Stimulated activated naive CD8-positive, alpha-beta T cell treated with anti-CD3 and anti-CD28 coated beads, Interleukin-15, Interleukin-2, amounts not matched to agents 100 ng/mL and 50 ng/mL, for 24 hours (primary cell): ENCODE measurements at regions not wholly inside any gene's neighbourhood (a gene's known extent, or its start where the extent isn't known, plus 50 kb on each side); places are given as distances from the start of the nearest gene placed in this dataset.

ENCODE experiments used
- H3K27ac Mint-ChIP-seq: one replicate; pipeline ENCODE4 v1.8.0; 2021; ENCODE audit warnings: mild to moderate bottlenecking, mixed read lengths
- H3K27me3 Mint-ChIP-seq: one replicate; pipeline ENCODE4 v1.8.0; 2021; ENCODE audit warnings: mixed read lengths
- H3K36me3 Mint-ChIP-seq: one replicate; pipeline ENCODE4 v1.8.0; 2021; ENCODE audit warnings: low read depth, mixed read lengths
- H3K4me1 Mint-ChIP-seq: one replicate; pipeline ENCODE4 v1.8.0; 2021; ENCODE audit warnings: low read depth, mixed read lengths
- H3K4me3 Mint-ChIP-seq: one replicate; pipeline ENCODE4 v1.8.0; 2021; ENCODE audit warnings: mild to moderate bottlenecking, mixed read lengths
- H3K9me3 Mint-ChIP-seq: one replicate; pipeline ENCODE4 v1.8.0; 2021; ENCODE audit warnings: mixed read lengths

GRCh38 chr2:51420511-51420910, 388.6 kb upstream of the NRXN1 start:
- H3K27ac Mint-ChIP-seq, result no peak overlapping the region
- no peaks in the 10 kb centered on the region for H3K36me3 Mint-ChIP-seq
- H3K4me1 Mint-ChIP-seq, result no peaks in the 10 kb centered on the region
- H3K9me3 Mint-ChIP-seq, result peaks cover 14% of the 10 kb centered on the region
- H3K27me3 Mint-ChIP-seq, result no peaks in the 10 kb centered on the region
- no peak overlapping the region for H3K4me3 Mint-ChIP-seq

DNA sequence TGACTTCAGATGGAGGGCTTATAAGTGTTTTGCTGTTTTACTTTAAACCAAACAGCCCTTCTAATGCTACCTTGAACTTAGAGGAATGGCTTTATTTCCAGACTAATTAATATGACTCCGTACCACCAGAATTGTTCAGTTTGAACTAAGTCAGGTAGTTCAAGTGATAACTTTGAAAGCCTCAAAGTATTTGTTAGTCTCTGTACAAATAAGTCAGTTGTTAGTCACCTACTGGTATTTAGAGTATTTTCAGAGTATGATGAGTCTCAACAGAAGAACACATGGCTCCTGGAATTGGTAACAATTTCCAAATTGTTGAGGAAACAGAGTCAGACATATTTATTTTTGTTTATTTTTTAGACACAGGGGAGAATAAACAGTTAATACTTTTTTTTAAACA, 381.8 kb upstream of the NRXN1 start:
- Mint-ChIP-seq H3K9me3 (peaks cover 15% of the 10 kb centered on the region), H3K4me1 (no peaks in the 10 kb centered on the region), H3K27me3 (no peaks in the 10 kb centered on the region), H3K4me3 (no peak overlapping the region), H3K36me3 (no peaks in the 10 kb centered on the region), H3K27ac (no peak overlapping the region)

GRCh38 chr2:51410331-51410730, 378.4 kb upstream of the NRXN1 start:
- Mint-ChIP-seq H3K27me3 (no peaks in the 10 kb centered on the region), H3K9me3 (peaks cover 9% of the 10 kb centered on the region), H3K4me3 (no peak overlapping the region), H3K4me1 (no peaks in the 10 kb centered on the region), H3K36me3 (no peaks in the 10 kb centered on the region), H3K27ac (no peak overlapping the region)

- Mint-ChIP-seq H3K36me3 (no peaks in the 10 kb centered on the region), H3K27me3 (no peaks in the 10 kb centered on the region), H3K4me3 (no peak overlapping the region), H3K4me1 (no peaks in the 10 kb centered on the region), H3K9me3 (peaks cover 10% of the 10 kb centered on the region), H3K27ac (no peak overlapping the region)
Observed at GRCh38 chr2:51409920-51410319, 378.0 kb upstream of the NRXN1 start.

GRCh38 chr2:51404226-51404625, 372.3 kb upstream of the NRXN1 start:
- Mint-ChIP-seq H3K9me3 (peaks cover 16% of the 10 kb centered on the region), H3K27me3 (no peaks in the 10 kb centered on the region), H3K27ac (no peak overlapping the region), H3K4me3 (no peak overlapping the region), H3K4me1 (no peaks in the 10 kb centered on the region), H3K36me3 (no peaks in the 10 kb centered on the region)

DNA sequence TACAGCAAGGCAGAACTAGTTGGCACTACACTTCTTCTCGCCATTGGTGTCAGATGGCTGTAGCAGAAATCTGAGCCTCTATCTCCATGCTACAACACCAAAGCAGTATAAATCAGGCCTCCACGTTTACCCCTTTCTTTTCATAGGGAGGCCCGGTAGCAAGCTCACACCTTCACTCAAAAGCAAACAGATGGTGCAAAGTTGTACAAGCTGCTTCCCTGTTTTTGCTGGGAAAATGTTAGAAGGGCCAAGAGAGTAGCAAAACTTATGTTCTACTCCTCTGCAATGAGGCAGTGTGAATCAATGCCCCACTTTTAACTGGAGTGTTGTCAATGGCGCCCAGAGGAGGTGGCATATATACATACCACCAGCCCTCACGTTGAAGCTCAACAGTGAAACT, 369.6 kb upstream of the NRXN1 start:
- Mint-ChIP-seq H3K4me3 (no peak overlapping the region), H3K27ac (no peak overlapping the region), H3K9me3 (peaks cover 15% of the 10 kb centered on the region), H3K27me3 (no peaks in the 10 kb centered on the region), H3K36me3 (no peaks in the 10 kb centered on the region), H3K4me1 (no peaks in the 10 kb centered on the region)

- Mint-ChIP-seq H3K27me3 (no peaks in the 10 kb centered on the region), H3K4me1 (no peaks in the 10 kb centered on the region), H3K4me3 (no peak overlapping the region), H3K27ac (no peak overlapping the region), H3K9me3 (peaks cover 13% of the 10 kb centered on the region), H3K36me3 (no peaks in the 10 kb centered on the region)
Observed at GRCh38 chr2:51387235-51387634, 355.3 kb upstream of the NRXN1 start.

GRCh38 chr2:51379997-51380396, 348.1 kb upstream of the NRXN1 start:
- no peaks in the 10 kb centered on the region for H3K36me3 Mint-ChIP-seq
- H3K9me3 Mint-ChIP-seq, result peaks cover 13% of the 10 kb centered on the region
- H3K27me3 Mint-ChIP-seq, result no peaks in the 10 kb centered on the region
- no peak overlapping the region for H3K27ac Mint-ChIP-seq
- H3K4me1 Mint-ChIP-seq, result no peaks in the 10 kb centered on the region
- H3K4me3 Mint-ChIP-seq, result no peak overlapping the region

DNA sequence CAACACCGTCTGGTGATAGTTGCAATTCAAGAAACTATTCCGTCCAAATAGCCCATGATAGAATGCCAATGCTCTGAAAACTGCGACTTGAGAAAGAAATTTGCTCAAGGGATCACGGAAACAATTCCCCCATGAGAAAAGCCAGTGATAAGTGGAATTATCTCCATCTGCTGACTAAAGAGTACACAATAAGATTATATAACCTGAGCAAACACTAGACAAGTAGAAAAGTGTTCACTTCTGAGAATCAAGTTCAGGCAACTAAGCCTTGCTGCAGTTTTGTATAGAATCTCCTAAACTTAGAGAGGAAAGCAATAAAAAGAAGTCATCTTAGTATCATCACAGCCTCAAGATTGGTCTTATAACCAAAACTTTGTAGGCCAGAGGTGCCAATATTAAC, 336.3 kb upstream of the NRXN1 start:
- Mint-ChIP-seq H3K4me1 (no peaks in the 10 kb centered on the region), H3K4me3 (no peak overlapping the region), H3K27me3 (no peaks in the 10 kb centered on the region), H3K27ac (no peak overlapping the region), H3K36me3 (no peaks in the 10 kb centered on the region), H3K9me3 (peaks cover 11% of the 10 kb centered on the region)

DNA sequence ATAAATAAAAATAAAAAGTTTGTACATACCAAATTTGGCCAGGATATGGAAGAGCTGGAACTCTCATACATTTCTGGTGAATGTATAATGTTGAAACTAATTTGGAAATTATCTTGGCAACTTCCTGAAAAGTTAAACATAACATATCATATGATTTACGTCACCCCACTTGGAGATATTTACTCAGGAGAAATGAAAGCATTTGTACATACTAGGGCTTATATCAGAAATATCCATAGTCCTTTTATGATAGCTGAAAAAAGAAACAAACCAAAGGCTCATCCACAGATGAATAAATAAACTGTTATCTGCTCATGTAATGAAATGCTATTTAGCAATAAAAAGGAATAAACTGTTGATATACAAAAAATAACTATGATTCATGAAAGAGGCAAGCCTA, 318.2 kb upstream of the NRXN1 start:
- H3K27ac Mint-ChIP-seq, result no peak overlapping the region

GRCh38 chr2:51344886-51345285, 313.0 kb upstream of the NRXN1 start:
- Mint-ChIP-seq H3K4me3 (no peak overlapping the region), H3K36me3 (no peaks in the 10 kb centered on the region), H3K4me1 (no peaks in the 10 kb centered on the region), H3K27ac (no peak overlapping the region), H3K27me3 (no peaks in the 10 kb centered on the region), H3K9me3 (no peaks in the 10 kb centered on the region)

More for the DNA sequence above, 318.2 kb upstream of the NRXN1 start:
- Mint-ChIP-seq H3K36me3 (no peaks in the 10 kb centered on the region), H3K4me3 (no peak overlapping the region), H3K9me3 (peaks cover 7% of the 10 kb centered on the region), H3K4me1 (no peaks in the 10 kb centered on the region), H3K27me3 (no peaks in the 10 kb centered on the region)

- H3K9me3 Mint-ChIP-seq, result peaks cover 5% of the 10 kb centered on the region
- no peaks in the 10 kb centered on the region for H3K27me3 Mint-ChIP-seq
- H3K4me3 Mint-ChIP-seq, result no peak overlapping the region
- no peak overlapping the region for H3K27ac Mint-ChIP-seq
- no peaks in the 10 kb centered on the region for H3K4me1 Mint-ChIP-seq
- H3K36me3 Mint-ChIP-seq, result no peaks in the 10 kb centered on the region
Observed at GRCh38 chr2:51335087-51336058, 303.4 kb upstream of the NRXN1 start.

DNA sequence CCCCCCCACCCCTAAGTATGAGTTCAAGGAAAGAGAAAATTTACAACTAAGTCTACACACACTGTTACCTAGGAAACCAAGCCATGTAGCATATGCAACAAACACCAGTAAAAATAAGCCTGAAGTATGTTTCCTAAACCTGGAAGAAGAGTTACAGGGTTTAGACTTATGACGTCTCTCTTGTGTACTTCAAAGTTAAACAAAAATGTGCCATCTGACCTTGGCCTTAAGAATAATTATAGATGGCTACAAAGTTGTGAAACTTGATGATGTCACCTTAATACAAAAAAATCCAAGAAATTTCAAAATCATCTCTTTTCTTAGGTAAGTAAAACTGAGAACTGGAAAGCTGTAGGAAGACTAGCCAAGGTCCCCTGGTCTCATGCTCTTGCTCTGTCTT, 297.6 kb upstream of the NRXN1 start:
- H3K4me3 Mint-ChIP-seq, result no peak overlapping the region
- H3K9me3 Mint-ChIP-seq, result no peaks in the 10 kb centered on the region
- H3K4me1 Mint-ChIP-seq, result no peaks in the 10 kb centered on the region
- H3K27me3 Mint-ChIP-seq, result no peaks in the 10 kb centered on the region
- no peak overlapping the region for H3K27ac Mint-ChIP-seq
- no peaks in the 10 kb centered on the region for H3K36me3 Mint-ChIP-seq

DNA sequence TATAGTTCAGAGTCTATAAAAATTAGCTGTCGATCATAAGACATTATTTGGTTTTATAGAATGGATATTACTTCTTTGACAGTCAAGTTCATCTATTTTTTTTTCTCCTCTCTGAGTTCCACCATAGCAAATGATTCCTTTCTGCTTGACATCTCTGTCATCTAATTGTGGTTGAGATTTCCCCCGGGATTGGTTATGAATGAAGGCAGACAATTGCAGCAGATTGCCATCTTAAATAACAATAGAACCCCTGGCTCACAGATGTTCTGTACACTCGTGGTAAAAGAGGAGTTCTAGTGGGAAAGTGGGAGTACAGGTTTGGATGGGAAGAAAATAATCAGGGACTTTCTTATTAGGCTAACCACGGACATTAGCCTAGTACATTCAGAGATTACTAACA, 292.1 kb upstream of the NRXN1 start:
- H3K27me3 Mint-ChIP-seq, result no peaks in the 10 kb centered on the region
- H3K9me3 Mint-ChIP-seq, result peaks cover 5% of the 10 kb centered on the region
- no peaks in the 10 kb centered on the region for H3K4me1 Mint-ChIP-seq
- no peaks in the 10 kb centered on the region for H3K36me3 Mint-ChIP-seq
- H3K4me3 Mint-ChIP-seq, result no peak overlapping the region
- no peak overlapping the region for H3K27ac Mint-ChIP-seq

DNA sequence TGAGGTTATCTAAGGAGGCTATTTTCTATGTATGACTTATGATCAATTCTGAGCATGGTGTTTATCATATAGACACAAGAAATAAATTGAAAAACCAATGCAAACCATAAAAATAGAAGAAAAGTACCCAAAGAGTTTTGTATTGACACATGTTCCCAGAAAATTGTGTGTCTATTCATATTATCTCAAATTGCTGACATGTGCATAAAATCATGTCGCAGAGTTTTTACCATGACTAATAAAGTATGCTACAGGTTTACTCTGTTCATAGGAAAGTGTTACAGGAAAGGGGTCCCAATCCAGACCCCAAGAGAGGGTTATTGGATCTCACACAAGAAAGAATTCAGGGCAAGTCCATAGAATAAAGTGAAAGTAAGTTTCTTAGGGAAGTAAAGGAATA, 290.7 kb upstream of the NRXN1 start:
- Mint-ChIP-seq H3K9me3 (peaks cover 5% of the 10 kb centered on the region), H3K4me3 (no peak overlapping the region), H3K27me3 (no peaks in the 10 kb centered on the region), H3K4me1 (no peaks in the 10 kb centered on the region), H3K27ac (no peak overlapping the region), H3K36me3 (no peaks in the 10 kb centered on the region)

DNA sequence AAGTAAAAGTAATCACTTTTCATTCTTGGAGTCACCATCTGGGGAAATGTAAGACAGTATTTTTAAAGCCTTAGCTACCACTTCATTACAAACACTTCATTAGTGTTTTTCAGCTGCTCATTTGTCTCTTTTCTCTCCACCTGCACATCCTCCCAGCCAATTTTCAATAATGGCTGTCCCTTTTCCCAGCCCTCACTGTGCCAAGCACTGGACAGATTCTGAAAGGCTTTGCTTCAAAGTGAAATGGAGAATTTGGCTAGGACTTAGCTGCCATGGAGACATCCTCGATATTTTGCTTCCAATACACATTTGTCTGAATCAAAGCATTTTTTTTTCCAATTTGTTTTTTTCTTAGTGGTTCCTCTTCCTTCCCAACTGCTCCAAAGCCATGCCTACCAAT, 272.4 kb upstream of the NRXN1 start:
- H3K27me3 Mint-ChIP-seq, result no peaks in the 10 kb centered on the region
- no peak overlapping the region for H3K27ac Mint-ChIP-seq
- H3K9me3 Mint-ChIP-seq, result peaks cover 10% of the 10 kb centered on the region
- H3K4me1 Mint-ChIP-seq, result no peaks in the 10 kb centered on the region
- no peak overlapping the region for H3K4me3 Mint-ChIP-seq
- no peaks in the 10 kb centered on the region for H3K36me3 Mint-ChIP-seq
